KMS-11 (cell line): ENCODE measurements at regions not wholly inside any gene's neighbourhood (a gene's known extent, or its start where the extent isn't known, plus 50 kb on each side); places are given as distances from the start of the nearest gene placed in this dataset.

Experiments used
- H2AFZ ChIP-seq: fragments of 200-600 bp; sonication (generic); 2 replicates; pipeline ENCODE4 v1.6.1; 2016; ENCODE audit warnings: antibody characterized with exemption, mixed run types, low read depth
- H3K27ac ChIP-seq: fragments of 200-600 bp; sonication (generic); 2 replicates; pipeline ENCODE4 v1.6.1; 2016; ENCODE audit warnings: mild to moderate bottlenecking, mixed run types
- H3K27me3 ChIP-seq: fragments of 200-600 bp; sonication (generic); 2 replicates; pipeline ENCODE4 v1.6.1; 2017; ENCODE audit warnings: mild to moderate bottlenecking, low read depth, mixed run types, moderate library complexity; ENCODE audit not compliant: insufficient read depth
- H3K36me3 ChIP-seq: fragments of 200-600 bp; sonication (generic); 2 replicates; pipeline ENCODE4 v1.6.1; 2017; ENCODE audit warnings: mild to moderate bottlenecking, mixed run types; ENCODE audit not compliant: insufficient read depth
- H3K4me1 ChIP-seq: fragments of 200-600 bp; sonication (generic); 2 replicates; pipeline ENCODE4 v1.6.1; 2016; ENCODE audit warnings: mild to moderate bottlenecking, low read depth, mixed run types; ENCODE audit not compliant: poor library complexity, severe bottlenecking
- H3K4me2 ChIP-seq: fragments of 200-600 bp; sonication (generic); 2 replicates; pipeline ENCODE4 v1.7.0; 2016; ENCODE audit warnings: mild to moderate bottlenecking, mixed run types
- H3K4me3 ChIP-seq: fragments of 200-600 bp; sonication (generic); IDR thresholded peaks from 2 replicates; pipeline ENCODE4 v1.6.1; 2017; ENCODE audit warnings: low read depth, low read length, mixed read lengths; ENCODE audit not compliant: insufficient read depth
- H3K79me2 ChIP-seq: fragments of 200-600 bp; sonication (generic); 2 replicates; pipeline ENCODE4 v1.6.1; 2016; ENCODE audit warnings: low read depth, mixed run types; ENCODE audit not compliant: insufficient read depth
- H3K9ac ChIP-seq: fragments of 200-600 bp; sonication (generic); 2 replicates; pipeline ENCODE4 v1.6.1; 2016; ENCODE audit warnings: mild to moderate bottlenecking, mixed run types
- H4K20me1 ChIP-seq: fragments of 200-600 bp; sonication (generic); 2 replicates; pipeline ENCODE4 v1.6.1; 2016; ENCODE audit warnings: mild to moderate bottlenecking, mixed run types; ENCODE audit not compliant: insufficient read depth
- CTCF ChIP-seq: fragments of 200-600 bp; sonication (generic); conservative IDR thresholded peaks from 2 replicates; pipeline ENCODE4 v1.6.1; 2017; ENCODE audit warnings: low read depth, mild to moderate bottlenecking, antibody characterized with exemption, low read length, moderate library complexity, mixed read lengths

GRCh38 chr7:19869979-19870378 is 96.6 kb upstream of the TMEM196 start:
- no peaks in the 10 kb centered on the region for H3K79me2 ChIP-seq

GRCh38 chr7:19853261-19853832 is 79.9 kb upstream of the TMEM196 start:
- H4K20me1 ChIP-seq, result no peaks in the 10 kb centered on the region
- no peak overlapping the region for H2AFZ ChIP-seq
- no peak overlapping the region for H3K4me3 ChIP-seq
- H3K27ac ChIP-seq, result no peak overlapping the region
- no peak overlapping the region for H3K4me2 ChIP-seq
- H3K36me3 ChIP-seq, result no peaks in the 10 kb centered on the region
- H3K9ac ChIP-seq, result no peak overlapping the region
- TF ChIP-seq CTCF, result no peak
- no peaks in the 10 kb centered on the region for H3K79me2 ChIP-seq
- H3K27me3 ChIP-seq, result no peaks in the 10 kb centered on the region
- no peaks in the 10 kb centered on the region for H3K4me1 ChIP-seq

More at GRCh38 chr7:19869979-19870378, 96.6 kb upstream of the TMEM196 start:
- no peaks in the 10 kb centered on the region for H3K27me3 ChIP-seq
- H3K4me3 ChIP-seq, result no peak overlapping the region
- H3K36me3 ChIP-seq, result no peaks in the 10 kb centered on the region
- no peak overlapping the region for H3K9ac ChIP-seq
- H3K27ac ChIP-seq, result no peak overlapping the region
- H2AFZ ChIP-seq, result no peak overlapping the region
- no peaks in the 10 kb centered on the region for H3K4me1 ChIP-seq
- TF ChIP-seq CTCF, result no peak
- no peak overlapping the region for H3K4me2 ChIP-seq
- no peaks in the 10 kb centered on the region for H4K20me1 ChIP-seq

DNA sequence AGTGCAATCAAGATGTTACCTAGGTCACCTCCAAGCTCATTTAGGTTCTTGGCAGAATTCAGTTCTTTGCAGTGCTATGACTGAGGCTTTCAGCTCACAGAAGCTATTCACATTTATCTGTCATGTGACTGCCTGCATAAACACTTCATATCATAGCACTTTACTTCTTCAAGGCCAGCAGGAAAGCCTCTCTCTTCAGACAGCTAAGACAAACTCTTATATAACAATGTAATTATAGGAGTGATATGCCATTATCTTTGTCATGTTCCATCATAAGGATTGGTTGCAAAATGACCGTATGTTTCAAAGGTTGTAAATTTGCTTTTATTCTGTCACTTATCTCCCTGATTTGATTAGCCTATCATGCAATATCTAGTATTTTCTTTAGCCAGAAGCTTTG is 78.8 kb upstream of the TMEM196 start:
- no peaks in the 10 kb centered on the region for H4K20me1 ChIP-seq
- no peak overlapping the region for H3K9ac ChIP-seq
- no peaks in the 10 kb centered on the region for H3K79me2 ChIP-seq
- no peaks in the 10 kb centered on the region for H3K27me3 ChIP-seq
- no peak overlapping the region for H3K4me3 ChIP-seq
- no peaks in the 10 kb centered on the region for H3K36me3 ChIP-seq
- TF ChIP-seq CTCF, result no peak
- no peak overlapping the region for H3K4me2 ChIP-seq
- no peak overlapping the region for H3K27ac ChIP-seq
- H2AFZ ChIP-seq, result no peak overlapping the region
- no peaks in the 10 kb centered on the region for H3K4me1 ChIP-seq

- Histone ChIP-seq H3K36me3 (no peaks in the 10 kb centered on the region), H3K4me1 (no peaks in the 10 kb centered on the region), H4K20me1 (no peaks in the 10 kb centered on the region), H3K9ac (no peak overlapping the region), H3K79me2 (no peaks in the 10 kb centered on the region), H3K27ac (no peak overlapping the region), H3K27me3 (no peaks in the 10 kb centered on the region), H3K4me2 (no peak overlapping the region), H3K4me3 (no peak overlapping the region), H2AFZ (no peak overlapping the region)
- no peak for TF ChIP-seq CTCF
Measured at GRCh38 chr7:19851504-19851903, 78.1 kb upstream of the TMEM196 start.
